K562 (cell line): ENCODE measurements at regions not wholly inside any gene's neighbourhood (a gene's known extent, or its start where the extent isn't known, plus 50 kb on each side); places are given as distances from the start of the nearest gene placed in this dataset.

Experiments
- ATAC-seq: fragments of 200-7000 bp; cut with Tn5 transposase; 3 replicates; pipeline ENCODE4 v1.9.1; 2020; ENCODE audit warnings: moderate library complexity
- BruUV-seq: library from RNA; stranded (reverse); fragments of 400-500 nt; replicated peaks from 2 replicates; lab custom pipeline; 2021; lab: Mats Ljungman, UMichigan
- CTCF ChIA-PET: fragments of 300-600 bp; formaldehyde crosslinking; extraction: SDS; loops from one replicate; lab custom pipeline; 2021; ENCODE audit warnings: low intra/inter-chr PET ratio; lab: Yijun Ruan, JAX
- POLR2A ChIA-PET: fragments of 300-600, 350-650 bp; sonication (Branson Sonifier 250); formaldehyde crosslinking; extraction: SDS; loops from one replicate; lab custom pipeline; 2021; ENCODE audit warnings: antibody characterized with exemption, inconsistent platforms; lab: Yijun Ruan, JAX
- DNase-seq, 4 experiments: peaks; one replicate each; pipeline versions ENCODE4 v3.0.0 to v3.0.0-alpha.2; 2011 to 2018; ENCODE audit warnings: low spot score in 3 of 4, mixed read lengths in 3 of 4; ENCODE audit errors: extremely low read depth in 1 of 4
- FAIRE-seq: peaks from 2 replicates; lab custom pipeline; 2011; peaks lifted over from hg19 to GRCh38; lab: Jason Lieb, UNC
- H2AFZ ChIP-seq: 2 replicates; pipeline ENCODE4 v1.6.0; 2011; ENCODE audit warnings: low read depth, low read length, control low read depth, inconsistent platforms
- H3K27ac ChIP-seq: fragments of 200-600 bp; 3 replicates; pipeline ENCODE4 v1.8.0; 2011; ENCODE audit warnings: low read depth, mild to moderate bottlenecking, control low read depth, inconsistent platforms, low read length, moderate library complexity, mixed read lengths; ENCODE audit errors: extremely low read depth
- H3K27me3 ChIP-seq, 2 experiments: fragments of 300-600 bp in 1 of 2; 2 replicates in 1 of 2; 3 replicates in 1 of 2; pipeline versions ENCODE4 v1.6.0 to v1.8.0; 2011; ENCODE audit warnings: inconsistent platforms in 2 of 2, low read length in 2 of 2, mild to moderate bottlenecking in 1 of 2, mixed read lengths in 1 of 2, moderate library complexity in 1 of 2; ENCODE audit not compliant: control insufficient read depth in 2 of 2, insufficient read depth in 2 of 2
- H3K36me3 ChIP-seq: fragments of 300-600 bp; 3 replicates; pipeline ENCODE4 v1.8.0; 2011; ENCODE audit warnings: mild to moderate bottlenecking, low read length, inconsistent platforms; ENCODE audit not compliant: control insufficient read depth, insufficient read depth
- H3K4me1 ChIP-seq, 2 experiments: fragments of 200-600 bp in 1 of 2; replicated peaks in 1 of 2; 2 replicates in 1 of 2; 3 replicates in 1 of 2; pipeline versions ENCODE4 v1.5.1 to v1.8.0; 2011; ENCODE audit warnings: inconsistent platforms in 2 of 2, low read length in 2 of 2, mild to moderate bottlenecking in 1 of 2, mixed read lengths in 1 of 2, moderate library complexity in 1 of 2; ENCODE audit not compliant: control insufficient read depth in 2 of 2, insufficient read depth in 2 of 2
- H3K4me2 ChIP-seq: 2 replicates; pipeline ENCODE4 v1.6.1; 2011; ENCODE audit warnings: low read length, control low read depth, inconsistent platforms, mixed read lengths; ENCODE audit not compliant: insufficient read depth
- H3K4me3 ChIP-seq: fragments of 200-600 bp; sonication (generic), shearing (Covaris generic); 2 replicates; pipeline ENCODE4 v1.5.1; 2016; ENCODE audit warnings: control low read depth, inconsistent platforms
- H3K79me2 ChIP-seq: fragments of 200-600 bp; 3 replicates; pipeline ENCODE4 v1.8.0; 2011; ENCODE audit warnings: low read length, inconsistent platforms; ENCODE audit not compliant: control insufficient read depth, insufficient read depth
- H3K9ac ChIP-seq, 2 experiments: 2 replicates each; pipeline versions ENCODE4 v1.6.0 to v1.6.1; 2011; ENCODE audit warnings: low read depth in 2 of 2, low read length in 2 of 2, control low read depth in 1 of 2, inconsistent platforms in 1 of 2, mild to moderate bottlenecking in 1 of 2, mixed read lengths in 1 of 2; ENCODE audit not compliant: insufficient read depth in 1 of 2
- H3K9me1 ChIP-seq: one replicate; pipeline ENCODE4 v1.6.0; 2011; ENCODE audit warnings: inconsistent platforms, mild to moderate bottlenecking, low read length, moderate library complexity; ENCODE audit not compliant: control insufficient read depth, insufficient read depth
- H3K9me3 ChIP-seq: replicated peaks from 2 replicates; pipeline ENCODE4 v1.5.1; 2011; ENCODE audit warnings: low read depth, low read length, inconsistent platforms; ENCODE audit not compliant: control insufficient read depth, insufficient read depth
- H4K20me1 ChIP-seq: replicated peaks from 2 replicates; pipeline ENCODE4 v1.6.1; 2011; ENCODE audit warnings: low read length, inconsistent platforms, mixed read lengths; ENCODE audit not compliant: control insufficient read depth, insufficient read depth
- CTCF ChIP-seq, 3 experiments: IDR thresholded peaks in 2 of 3; conservative IDR thresholded peaks in 1 of 3; 2 replicates each; pipeline ENCODE4 v1.5.1; 2011 to 2012; ENCODE audit warnings: low read length in 3 of 3, mild to moderate bottlenecking in 3 of 3, control low read depth in 2 of 3, improper control_type of control experiment in 1 of 3, inconsistent platforms in 1 of 3, low read depth in 1 of 3, mixed read lengths in 1 of 3, moderate library complexity in 1 of 3; ENCODE audit not compliant: insufficient read depth in 2 of 3
- MEF2A ChIP-seq: IDR thresholded peaks from 2 replicates; pipeline ENCODE4 v1.6.1; 2011; ENCODE audit warnings: low read depth, mild to moderate bottlenecking, low read length, moderate library complexity; ENCODE audit not compliant: control insufficient read depth
- NFIC ChIP-seq: fragments of 450-650 bp; IDR thresholded peaks from 2 replicates; pipeline ENCODE4 v1.6.1; 2017; ENCODE audit warnings: mild to moderate bottlenecking, inconsistent platforms
- NFIX ChIP-seq: fragments of 250-450 bp; sonication (Bioruptor Pico); IDR thresholded peaks from 2 replicates; pipeline ENCODE4 v1.4.0; 2020; ENCODE audit warnings: low read depth, mild to moderate bottlenecking, moderate library complexity
- SMC3 ChIP-seq: conservative IDR thresholded peaks from 2 replicates; pipeline ENCODE4 v1.6.1; 2011; ENCODE audit warnings: low read depth, low read length, improper control_type of control experiment; ENCODE audit not compliant: insufficient read depth
- STAT5A ChIP-seq: IDR thresholded peaks from 2 replicates; pipeline ENCODE4 v1.6.1; 2012; ENCODE audit warnings: low read length, inconsistent platforms, borderline replicate concordance
- ZBTB26 ChIP-seq: fragments of 450-650 bp; formaldehyde crosslinking; IDR thresholded peaks from 2 replicates; pipeline ENCODE4 v1.4.0; 2022; ENCODE audit warnings: missing genetic modification characterization
- ZNF232 ChIP-seq: sonication (generic); formaldehyde crosslinking; IDR thresholded peaks from 2 replicates; pipeline ENCODE4 v1.8.0; 2022; ENCODE audit warnings: mild to moderate bottlenecking, missing genetic modification reagents
- ZNF316 ChIP-seq: fragments of 450-650 bp; IDR thresholded peaks from 2 replicates; pipeline ENCODE4 v1.6.1; 2016
- WGBS: fragments of 100-300 bp; shearing (Covaris generic); methylation state at CpG from one replicate; pipeline ENCODE4 v1.1.6; 2016; ENCODE audit warnings: low coverage, mixed read lengths; ENCODE audit not compliant: insufficient coverage; ENCODE audit errors: missing lambda C conversion rate; 5-methylcytosine and 5-hydroxymethylcytosine counted together
- in situ Hi-C: fragments of 300-500 bp; cut with MboI; formaldehyde crosslinking; loops from 4 replicates; pipeline ENCODE4 v1.15.0; 2018; ENCODE audit warnings: inconsistent platforms, mixed read lengths
- intact Hi-C: fragments of 100-400 bp; cut with micrococcal nuclease; formaldehyde crosslinking; loops from 2 replicates; pipeline ENCODE4 v1.14.2; 2022

GRCh38 chr12:91356405-91356804, 173.8 kb upstream of the DCN start:
- POLR2A ChIA-PET: no interaction called here
- TF ChIP-seq NFIC (peak; percentile 76), STAT5A (no peak), NFIX (peak; percentile 65)
- TF ChIP-seq, all 486 proteins: peak for 2
- in situ Hi-C loops (no loop called here), intact Hi-C loops (loop anchor here (5.0 kb wide), 2 partner anchors 379 to 399 kb away; partner anchors contain the start of gene CCER1)
- CTCF ChIA-PET: interaction anchor here (1.1 kb wide), 1 partner anchor 378 kb away, joined by 7 read pairs; no protein-coding TSS in a partner anchor
- Histone ChIP-seq H3K4me1 (no peaks in the 10 kb centered on the region), H3K27me3 (no peaks in the 10 kb centered on the region), H2AFZ (no peak overlapping the region), H3K79me2 (no peaks in the 10 kb centered on the region), H3K36me3 (0 out of 3 replicates have a peak, but pooled peaks cover 3% of the 10 kb centered on the region), H3K9ac (no peak overlapping the region), H3K4me2 (no peak overlapping the region), H3K9me1 (no peaks in the 10 kb centered on the region), H3K9me3 (no peaks in the 10 kb centered on the region), H3K27ac (no peak overlapping the region), H4K20me1 (no peaks in the 10 kb centered on the region), H3K4me3 (no peak overlapping the region)
- FAIRE-seq (no peak), ATAC-seq (no peak), DNase-seq (no peak)
- WGBS: 61% methylated on average over 1 of the region's 1 CpG
- no TSS peak for BruUV-seq

- DNase-seq: peak; percentile 41 to 68 (median 48)
- peak; percentile 99 for ATAC-seq
- Histone ChIP-seq H3K9me3 (no peaks in the 10 kb centered on the region), H3K36me3 (0 out of 3 replicates have a peak, but pooled peaks cover 3% of the 10 kb centered on the region), H3K79me2 (no peaks in the 10 kb centered on the region), H4K20me1 (no peaks in the 10 kb centered on the region), H3K4me2 (no peak overlapping the region), H3K9ac (no peak overlapping the region), H3K9me1 (no peaks in the 10 kb centered on the region), H3K4me3 (no peak overlapping the region), H2AFZ (no peak overlapping the region), H3K27me3 (no peaks in the 10 kb centered on the region), H3K4me1 (no peaks in the 10 kb centered on the region), H3K27ac (no peak overlapping the region)
- CTCF ChIA-PET: interaction anchor here (0.9 to 1.1 kb wide), 2 partner anchors 377 to 379 kb away, joined by 3 to 7 read pairs; no protein-coding TSS in a partner anchor
- BruUV-seq: no TSS peak
- FAIRE-seq: peak; percentile 78
- intact Hi-C loops (loop anchor here (1.0 to 5.0 kb wide), 3 partner anchors 177 to 398 kb away; partner anchors contain the start of gene CCER1), in situ Hi-C loops (no loop called here)
- POLR2A ChIA-PET: interaction anchor here (1.0 kb wide), 3 partner anchors 20 to 1261 kb away, joined by 3 read pairs; no protein-coding TSS in a partner anchor
- 42% methylated on average over 8 of the region's 8 CpGs for WGBS
- TF ChIP-seq ZNF316 (peak; percentile 96), CTCF (IDR thresholded peaks at IDR 0.05 in 2 of 3, conservative IDR thresholded peaks at IDR 0.05 in 1 of 3; ENCODE audit: insufficient read depth in 2 of 3, low read depth in 1 of 3, low read length in 3 of 3) (peak; percentile 66 to 84 (median 73)), ZNF232 (CRISPR knock-in tag) (no peak), ZBTB26 (CRISPR knock-in tag) (no peak), MEF2A (no peak), SMC3 (peak; percentile 47; the same call in 1 of the 2 replicates)
Measured at GRCh38 chr12:91355150-91356006, 172.8 kb upstream of the DCN start.
